K562 (cell line): ENCODE measurements at regions not wholly inside any gene's neighbourhood (a gene's known extent, or its start where the extent isn't known, plus 50 kb on each side); places are given as distances from the start of the nearest gene placed in this dataset.

Experiments used
- ATAC-seq: fragments of 200-7000 bp; cut with Tn5 transposase; 3 replicates; pipeline ENCODE4 v1.9.1; 2020; ENCODE audit warnings: moderate library complexity
- BruUV-seq: library from RNA; stranded (reverse); fragments of 400-500 nt; replicated peaks from 2 replicates; lab custom pipeline; 2021; lab: Mats Ljungman, UMichigan
- CTCF ChIA-PET: fragments of 300-600 bp; formaldehyde crosslinking; extraction: SDS; loops from one replicate; lab custom pipeline; 2021; ENCODE audit warnings: low intra/inter-chr PET ratio; lab: Yijun Ruan, JAX
- POLR2A ChIA-PET: fragments of 300-600, 350-650 bp; sonication (Branson Sonifier 250); formaldehyde crosslinking; extraction: SDS; loops from one replicate; lab custom pipeline; 2021; ENCODE audit warnings: antibody characterized with exemption, inconsistent platforms; lab: Yijun Ruan, JAX
- DNase-seq, 4 experiments: peaks; one replicate each; pipeline versions ENCODE4 v3.0.0 to v3.0.0-alpha.2; 2011 to 2018; ENCODE audit warnings: low spot score in 3 of 4, mixed read lengths in 3 of 4; ENCODE audit errors: extremely low read depth in 1 of 4
- FAIRE-seq: peaks from 2 replicates; lab custom pipeline; 2011; peaks lifted over from hg19 to GRCh38; lab: Jason Lieb, UNC
- H2AFZ ChIP-seq: 2 replicates; pipeline ENCODE4 v1.6.0; 2011; ENCODE audit warnings: low read depth, low read length, control low read depth, inconsistent platforms
- H3K27ac ChIP-seq: fragments of 200-600 bp; 3 replicates; pipeline ENCODE4 v1.8.0; 2011; ENCODE audit warnings: low read depth, mild to moderate bottlenecking, control low read depth, inconsistent platforms, low read length, moderate library complexity, mixed read lengths; ENCODE audit errors: extremely low read depth
- H3K27me3 ChIP-seq, 2 experiments: fragments of 300-600 bp in 1 of 2; 2 replicates in 1 of 2; 3 replicates in 1 of 2; pipeline versions ENCODE4 v1.6.0 to v1.8.0; 2011; ENCODE audit warnings: inconsistent platforms in 2 of 2, low read length in 2 of 2, mild to moderate bottlenecking in 1 of 2, mixed read lengths in 1 of 2, moderate library complexity in 1 of 2; ENCODE audit not compliant: control insufficient read depth in 2 of 2, insufficient read depth in 2 of 2
- H3K36me3 ChIP-seq: fragments of 300-600 bp; 3 replicates; pipeline ENCODE4 v1.8.0; 2011; ENCODE audit warnings: mild to moderate bottlenecking, low read length, inconsistent platforms; ENCODE audit not compliant: control insufficient read depth, insufficient read depth
- H3K4me1 ChIP-seq, 2 experiments: fragments of 200-600 bp in 1 of 2; replicated peaks in 1 of 2; 2 replicates in 1 of 2; 3 replicates in 1 of 2; pipeline versions ENCODE4 v1.5.1 to v1.8.0; 2011; ENCODE audit warnings: inconsistent platforms in 2 of 2, low read length in 2 of 2, mild to moderate bottlenecking in 1 of 2, mixed read lengths in 1 of 2, moderate library complexity in 1 of 2; ENCODE audit not compliant: control insufficient read depth in 2 of 2, insufficient read depth in 2 of 2
- H3K4me2 ChIP-seq: 2 replicates; pipeline ENCODE4 v1.6.1; 2011; ENCODE audit warnings: low read length, control low read depth, inconsistent platforms, mixed read lengths; ENCODE audit not compliant: insufficient read depth
- H3K4me3 ChIP-seq: fragments of 200-600 bp; sonication (generic), shearing (Covaris generic); 2 replicates; pipeline ENCODE4 v1.5.1; 2016; ENCODE audit warnings: control low read depth, inconsistent platforms
- H3K79me2 ChIP-seq: fragments of 200-600 bp; 3 replicates; pipeline ENCODE4 v1.8.0; 2011; ENCODE audit warnings: low read length, inconsistent platforms; ENCODE audit not compliant: control insufficient read depth, insufficient read depth
- H3K9ac ChIP-seq, 2 experiments: 2 replicates each; pipeline versions ENCODE4 v1.6.0 to v1.6.1; 2011; ENCODE audit warnings: low read depth in 2 of 2, low read length in 2 of 2, control low read depth in 1 of 2, inconsistent platforms in 1 of 2, mild to moderate bottlenecking in 1 of 2, mixed read lengths in 1 of 2; ENCODE audit not compliant: insufficient read depth in 1 of 2
- H3K9me1 ChIP-seq: one replicate; pipeline ENCODE4 v1.6.0; 2011; ENCODE audit warnings: inconsistent platforms, mild to moderate bottlenecking, low read length, moderate library complexity; ENCODE audit not compliant: control insufficient read depth, insufficient read depth
- H3K9me3 ChIP-seq: replicated peaks from 2 replicates; pipeline ENCODE4 v1.5.1; 2011; ENCODE audit warnings: low read depth, low read length, inconsistent platforms; ENCODE audit not compliant: control insufficient read depth, insufficient read depth
- H4K20me1 ChIP-seq: replicated peaks from 2 replicates; pipeline ENCODE4 v1.6.1; 2011; ENCODE audit warnings: low read length, inconsistent platforms, mixed read lengths; ENCODE audit not compliant: control insufficient read depth, insufficient read depth
- GABPB1 ChIP-seq: sonication (generic); formaldehyde crosslinking; IDR thresholded peaks from 2 replicates; pipeline ENCODE4 v1.8.0; 2022; ENCODE audit warnings: mild to moderate bottlenecking, missing genetic modification reagents
- SAFB ChIP-seq: fragments of 200-400 bp; formaldehyde crosslinking; IDR thresholded peaks from 2 replicates; pipeline ENCODE4 v1.6.1; 2017; ENCODE audit warnings: low read depth, low read length, borderline replicate concordance
- ZBTB9 ChIP-seq: fragments of 450-650 bp; formaldehyde crosslinking; IDR thresholded peaks from 2 replicates; pipeline ENCODE4 v1.4.0; 2020; ENCODE audit warnings: mild to moderate bottlenecking, moderate library complexity
- ZFP30 ChIP-seq: fragments of 250-450 bp; sonication (Bioruptor Pico); IDR thresholded peaks from 2 replicates; pipeline ENCODE4 v1.8.0; 2022; ENCODE audit warnings: moderate library complexity, mild to moderate bottlenecking, inconsistent platforms, borderline replicate concordance
- ZMIZ1 ChIP-seq, 2 experiments: fragments of 150-350 bp in 1 of 2; IDR thresholded peaks; 2 replicates each; pipeline ENCODE4 v1.6.1; 2012 to 2016; ENCODE audit warnings: low read depth in 2 of 2, low read length in 2 of 2, mild to moderate bottlenecking in 1 of 2, moderate library complexity in 1 of 2
- ZNF589 ChIP-seq: fragments of 200-800 bp; sonication (Bioruptor generic); IDR thresholded peaks from 2 replicates; pipeline ENCODE4 v1.6.1; 2016; ENCODE audit warnings: low read depth, missing genetic modification characterization, missing compliant biosample characterization
- ZNF79 ChIP-seq: fragments of 250-450 bp; sonication (Bioruptor Pico); IDR thresholded peaks from 2 replicates; pipeline ENCODE4 v1.4.0; 2020; ENCODE audit warnings: low read depth, mild to moderate bottlenecking, moderate library complexity
- WGBS: fragments of 100-300 bp; shearing (Covaris generic); methylation state at CpG from one replicate; pipeline ENCODE4 v1.1.6; 2016; ENCODE audit warnings: low coverage, mixed read lengths; ENCODE audit not compliant: insufficient coverage; ENCODE audit errors: missing lambda C conversion rate; 5-methylcytosine and 5-hydroxymethylcytosine counted together
- in situ Hi-C: fragments of 300-500 bp; cut with MboI; formaldehyde crosslinking; loops from 4 replicates; pipeline ENCODE4 v1.15.0; 2018; ENCODE audit warnings: inconsistent platforms, mixed read lengths
- intact Hi-C: fragments of 100-400 bp; cut with micrococcal nuclease; formaldehyde crosslinking; loops from 2 replicates; pipeline ENCODE4 v1.14.2; 2022
- TF ChIP-seq, protein P1 (sequence below): fragments of 450-650 bp; formaldehyde crosslinking; IDR thresholded peaks from 2 replicates; pipeline ENCODE4 v1.4.0; 2020; ENCODE audit warnings: mild to moderate bottlenecking
- TF ChIP-seq, protein P2 (sequence below): fragments of 450-650 bp; formaldehyde crosslinking; conservative IDR thresholded peaks from 2 replicates; pipeline ENCODE4 v1.4.0; 2022; ENCODE audit warnings: mild to moderate bottlenecking, missing genetic modification characterization
- TF ChIP-seq, protein P3 (sequence below): fragments of 200-800 bp; sonication (Bioruptor generic); IDR thresholded peaks from 2 replicates; pipeline ENCODE4 v1.6.1; 2017; ENCODE audit warnings: missing genetic modification characterization, missing compliant biosample characterization

GRCh38 chr15:87763837-87764236 lies 492.7 kb downstream of the NTRK3 start (continued):
- TF ChIP-seq ZMIZ1 (IDR thresholded peaks at IDR 0.05; ENCODE audit: low read depth in 2 of 2, low read length in 2 of 2) = no peak
- no peak for TF ChIP-seq ZFP30 (CRISPR knock-in tag)
- no peak for TF ChIP-seq ZNF79 (CRISPR knock-in tag)

GRCh38 chr15:87761736-87762509 lies 494.6 kb downstream of the NTRK3 start:
- no peaks in the 10 kb centered on the region for H4K20me1 ChIP-seq
- peak; percentile 79 for ATAC-seq
- DNase-seq = peak in 2 of 4 experiments; percentile 22 to 35
- intact Hi-C loops (no loop called here), in situ Hi-C loops (no loop called here)
- no peak overlapping the region for H3K27ac ChIP-seq
- peak; percentile 62 for FAIRE-seq
- no peak overlapping the region for H3K4me2 ChIP-seq
- H3K36me3 ChIP-seq = no peaks in the 10 kb centered on the region
- no peaks in the 10 kb centered on the region for H3K9me1 ChIP-seq
- no peaks in the 10 kb centered on the region for H3K79me2 ChIP-seq
- H3K27me3 ChIP-seq = no peaks in the 10 kb centered on the region
- BruUV-seq = no TSS peak
- CTCF ChIA-PET = no interaction called here
- peaks cover 0 to 9% of the 10 kb centered on the region in 2 experiments; a peak in 2 of 5 replicates for H3K4me1 ChIP-seq
- H3K9ac ChIP-seq = no peak overlapping the region
- POLR2A ChIA-PET = no interaction called here
- H3K4me3 ChIP-seq = no peak overlapping the region
- H2AFZ ChIP-seq = peak overlapping the region; percentile 66
- WGBS = 14% methylated on average over 4 of the region's 4 CpGs
- no peaks in the 10 kb centered on the region; the same call in 1 of the 2 replicates for H3K9me3 ChIP-seq
- TF ChIP-seq, protein P1, sequence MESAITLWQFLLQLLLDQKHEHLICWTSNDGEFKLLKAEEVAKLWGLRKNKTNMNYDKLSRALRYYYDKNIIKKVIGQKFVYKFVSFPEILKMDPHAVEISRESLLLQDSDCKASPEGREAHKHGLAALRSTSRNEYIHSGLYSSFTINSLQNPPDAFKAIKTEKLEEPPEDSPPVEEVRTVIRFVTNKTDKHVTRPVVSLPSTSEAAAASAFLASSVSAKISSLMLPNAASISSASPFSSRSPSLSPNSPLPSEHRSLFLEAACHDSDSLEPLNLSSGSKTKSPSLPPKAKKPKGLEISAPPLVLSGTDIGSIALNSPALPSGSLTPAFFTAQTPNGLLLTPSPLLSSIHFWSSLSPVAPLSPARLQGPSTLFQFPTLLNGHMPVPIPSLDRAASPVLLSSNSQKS (CRISPR knock-in tag) = no peak
- no peak for TF ChIP-seq ZBTB9 (CRISPR knock-in tag)
- TF ChIP-seq, protein P2, sequence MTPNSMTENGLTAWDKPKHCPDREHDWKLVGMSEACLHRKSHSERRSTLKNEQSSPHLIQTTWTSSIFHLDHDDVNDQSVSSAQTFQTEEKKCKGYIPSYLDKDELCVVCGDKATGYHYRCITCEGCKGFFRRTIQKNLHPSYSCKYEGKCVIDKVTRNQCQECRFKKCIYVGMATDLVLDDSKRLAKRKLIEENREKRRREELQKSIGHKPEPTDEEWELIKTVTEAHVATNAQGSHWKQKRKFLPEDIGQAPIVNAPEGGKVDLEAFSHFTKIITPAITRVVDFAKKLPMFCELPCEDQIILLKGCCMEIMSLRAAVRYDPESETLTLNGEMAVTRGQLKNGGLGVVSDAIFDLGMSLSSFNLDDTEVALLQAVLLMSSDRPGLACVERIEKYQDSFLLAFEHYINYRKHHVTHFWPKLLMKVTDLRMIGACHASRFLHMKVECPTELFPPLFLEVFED (CRISPR knock-in tag) = no peak
- TF ChIP-seq, protein P3, sequence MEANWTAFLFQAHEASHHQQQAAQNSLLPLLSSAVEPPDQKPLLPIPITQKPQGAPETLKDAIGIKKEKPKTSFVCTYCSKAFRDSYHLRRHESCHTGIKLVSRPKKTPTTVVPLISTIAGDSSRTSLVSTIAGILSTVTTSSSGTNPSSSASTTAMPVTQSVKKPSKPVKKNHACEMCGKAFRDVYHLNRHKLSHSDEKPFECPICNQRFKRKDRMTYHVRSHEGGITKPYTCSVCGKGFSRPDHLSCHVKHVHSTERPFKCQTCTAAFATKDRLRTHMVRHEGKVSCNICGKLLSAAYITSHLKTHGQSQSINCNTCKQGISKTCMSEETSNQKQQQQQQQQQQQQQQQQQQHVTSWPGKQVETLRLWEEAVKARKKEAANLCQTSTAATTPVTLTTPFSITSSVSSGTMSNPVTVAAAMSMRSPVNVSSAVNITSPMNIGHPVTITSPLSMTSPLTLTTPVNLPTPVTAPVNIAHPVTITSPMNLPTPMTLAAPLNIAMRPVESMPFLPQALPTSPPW = 0 out of 2 replicates have a peak, but pooled peaks have one; percentile 9
- peak; percentile 24; the same call in 1 of the 2 replicates for TF ChIP-seq ZNF589
- no peak for TF ChIP-seq SAFB
- TF ChIP-seq GABPB1 (CRISPR knock-in tag) = peak; percentile 29; the same call in 1 of the 2 replicates
